ENCODE measurements at regions not wholly inside any gene's neighbourhood (a gene's known extent, or its start where the extent isn't known, plus 50 kb on each side); places are given as distances from the start of the nearest gene placed in this dataset.
"Not testable (repeated sequence)": the region's sequence is repeated elsewhere in the genome, so short reads cannot be mapped to it uniquely, and the experiment has no call there.

- TF ChIP-seq POU2F2 (IDR thresholded peaks at IDR 0.05; ENCODE audit: borderline replicate concordance, low read depth, low read length) = no peak
Observed at GRCh38 chr5:67921004-67921601, 294.5 kb upstream of the PIK3R1 start (continued).

- H3K27ac ChIP-seq (ENCODE audit: control insufficient read depth, insufficient read depth); in situ Hi-C loops (cut with MboI); H3K9me3 ChIP-seq (replicated peaks; ENCODE audit: control insufficient read depth, insufficient read depth, low read length); H4K20me1 ChIP-seq (ENCODE audit: control insufficient read depth, insufficient read depth); H3K36me3 ChIP-seq (ENCODE audit: control insufficient read depth in 2 of 2, insufficient read depth in 2 of 2, low read length in 1 of 2); H3K9ac ChIP-seq (ENCODE audit: control insufficient read depth, insufficient read depth, low read length); SMC1A ChIA-PET (ENCODE audit: uncharacterized antibody, unreplicated experiment); RAD21 ChIA-PET (ENCODE audit: unreplicated experiment); H3K4me2 ChIP-seq (ENCODE audit: control insufficient read depth, insufficient read depth); intact Hi-C loops (cut with micrococcal nuclease; ENCODE audit: unreplicated experiment); FAIRE-seq; DNase-seq (ENCODE audit: low read depth, low spot score); H3K79me2 ChIP-seq (ENCODE audit: control insufficient read depth, insufficient read depth, low read length); POLR2A ChIA-PET; H2AFZ ChIP-seq (ENCODE audit: control insufficient read depth, low read depth, low read length); H3K4me3 ChIP-seq; H3K27me3 ChIP-seq (replicated peaks in 1 of 2; ENCODE audit: control insufficient read depth in 2 of 2, insufficient read depth in 2 of 2, low read length in 1 of 2); ATAC-seq; BruUV-seq (replicated peaks); H3K4me1 ChIP-seq (ENCODE audit: control insufficient read depth, insufficient read depth, low read length): not testable (repeated sequence)
- CTCF ChIA-PET = interaction anchor here (0.7 kb wide), 1 partner anchor 804 kb away, joined by 3 read pairs; no protein-coding TSS in a partner anchor
Observed at GRCh38 chr5:67919532-67919931, 296.0 kb upstream of the PIK3R1 start.

GRCh38 chr5:67917561-67917960 is 298.0 kb upstream of the PIK3R1 start:
- no TSS peak for BruUV-seq (replicated peaks)
- H3K4me3 ChIP-seq = no peak overlapping the region
- 44% methylated on average over 4 of the region's 4 CpGs for WGBS (ENCODE audit: insufficient coverage, insufficient replicate concordance, low lambda C conversion rate, missing lambda C conversion rate)
- DNase-seq (ENCODE audit: low read depth, low spot score) (no peak), ATAC-seq (no peak), FAIRE-seq (no peak)
- H2AFZ ChIP-seq (ENCODE audit: control insufficient read depth, low read depth, low read length) = no peak overlapping the region
- no peak overlapping the region for H3K4me2 ChIP-seq (ENCODE audit: control insufficient read depth, insufficient read depth)
- H3K27me3 ChIP-seq (replicated peaks in 1 of 2; ENCODE audit: control insufficient read depth in 2 of 2, insufficient read depth in 2 of 2, low read length in 1 of 2) = no peaks in the 10 kb centered on the region
- SMC1A ChIA-PET (ENCODE audit: uncharacterized antibody, unreplicated experiment) = no interaction called here
- CTCF ChIA-PET = no interaction called here
- POLR2A ChIA-PET = no interaction called here
- H3K79me2 ChIP-seq (ENCODE audit: control insufficient read depth, insufficient read depth, low read length) = no peaks in the 10 kb centered on the region
- intact Hi-C loops (cut with micrococcal nuclease; ENCODE audit: unreplicated experiment) (no loop called here), in situ Hi-C loops (cut with MboI) (no loop called here)
- H3K36me3 ChIP-seq (ENCODE audit: control insufficient read depth in 2 of 2, insufficient read depth in 2 of 2, low read length in 1 of 2) = no peaks in the 10 kb centered on the region
- no peak overlapping the region for H3K9ac ChIP-seq (ENCODE audit: control insufficient read depth, insufficient read depth, low read length)
- no peaks in the 10 kb centered on the region for H3K4me1 ChIP-seq (ENCODE audit: control insufficient read depth, insufficient read depth, low read length)
- H4K20me1 ChIP-seq (ENCODE audit: control insufficient read depth, insufficient read depth) = no peaks in the 10 kb centered on the region
- no peak overlapping the region for H3K27ac ChIP-seq (ENCODE audit: control insufficient read depth, insufficient read depth)
- RAD21 ChIA-PET (ENCODE audit: unreplicated experiment) = no interaction called here
- no peaks in the 10 kb centered on the region; the same call in 2 of the 3 replicates for H3K9me3 ChIP-seq (replicated peaks; ENCODE audit: control insufficient read depth, insufficient read depth, low read length)
- TF ChIP-seq PBX3 (IDR thresholded peaks at IDR 0.05; ENCODE audit: insufficient replicate concordance, low read depth, low read length) (no peak), NFXL1 (IDR thresholded peaks at IDR 0.05; ENCODE audit: borderline replicate concordance) (no peak), SIN3A (IDR thresholded peaks at IDR 0.05; ENCODE audit: low read depth, low read length) (no peak), BACH1 (IDR thresholded peaks at IDR 0.05; ENCODE audit: borderline replicate concordance) (no peak), ZBTB11 (CRISPR knock-in tag; IDR thresholded peaks at IDR 0.05) (no peak), CEBPZ (IDR thresholded peaks at IDR 0.05; ENCODE audit: low read depth, low read length) (no peak), IKZF2 (IDR thresholded peaks at IDR 0.05) (no peak)
